WTC11 (cell line): ENCODE measurements at regions not wholly inside any gene's neighbourhood (a gene's known extent, or its start where the extent isn't known, plus 50 kb on each side); places are given as distances from the start of the nearest gene placed in this dataset.

Source experiments
- ATAC-seq: fragments of 200-7000 bp; cut with Tn5 transposase; 2 replicates; pipeline ENCODE4 v1.10.0; 2021; ENCODE audit warnings: mild to moderate bottlenecking, moderate library complexity
- CTCF ChIA-PET: fragments of 300-600 bp; sonication (Branson Sonifier 250); formaldehyde crosslinking; loops from one replicate; lab custom pipeline; 2021; ENCODE audit warnings: antibody characterized with exemption; lab: Charles Lee
- POLR2A ChIA-PET: fragments of 350-600 bp; sonication (Branson Sonifier 250); formaldehyde crosslinking; loops from one replicate; lab custom pipeline; 2021; ENCODE audit warnings: antibody characterized with exemption; lab: Charles Lee
- DNase-seq: peaks from one replicate; pipeline ENCODE4 v3.0.0; 2021; ENCODE audit warnings: low spot score
- H3K27ac Mint-ChIP-seq: 2 replicates; pipeline ENCODE4 v1.8.0; 2021; ENCODE audit warnings: mixed read lengths
- H3K27me3 Mint-ChIP-seq: 2 replicates; pipeline ENCODE4 v1.8.0; 2021; ENCODE audit warnings: low read depth, mild to moderate bottlenecking, moderate library complexity, mixed read lengths
- H3K36me3 Mint-ChIP-seq: 2 replicates; pipeline ENCODE4 v1.8.0; 2021; ENCODE audit warnings: mixed read lengths
- H3K4me1 Mint-ChIP-seq: 2 replicates; pipeline ENCODE4 v1.8.0; 2022; ENCODE audit warnings: mixed read lengths
- H3K4me3 Mint-ChIP-seq: 2 replicates; pipeline ENCODE4 v1.8.0; 2021; ENCODE audit warnings: mild to moderate bottlenecking, moderate library complexity, mixed read lengths
- H3K9me3 Mint-ChIP-seq: 2 replicates; pipeline ENCODE4 v1.8.0; 2021; ENCODE audit warnings: mixed read lengths
- ATF1 ChIP-seq: sonication (generic); formaldehyde crosslinking; IDR thresholded peaks from 2 replicates; pipeline ENCODE4 v1.8.1; 2023; ENCODE audit warnings: mild to moderate bottlenecking, moderate library complexity, missing genetic modification reagents
- CREM ChIP-seq: sonication (generic); formaldehyde crosslinking; IDR thresholded peaks from 2 replicates; pipeline ENCODE4 v1.8.1; 2022; ENCODE audit warnings: mild to moderate bottlenecking, missing genetic modification reagents, moderate library complexity
- ELF4 ChIP-seq: sonication (generic); formaldehyde crosslinking; IDR thresholded peaks from 2 replicates; pipeline ENCODE4 v1.8.1; 2022; ENCODE audit warnings: low read depth, mild to moderate bottlenecking, moderate library complexity, missing genetic modification reagents
- GRHL2 ChIP-seq: fragments of 250-450 bp; sonication (Bioruptor Pico); IDR thresholded peaks from 2 replicates; pipeline ENCODE4 v1.8.0; 2022; ENCODE audit warnings: mild to moderate bottlenecking, moderate library complexity; ENCODE audit not compliant: insufficient replicate concordance, severe bottlenecking
- GTF2I ChIP-seq: fragments of 250-450 bp; sonication (Bioruptor Pico); conservative IDR thresholded peaks from 2 replicates; pipeline ENCODE4 v1.4.0; 2021; ENCODE audit warnings: mild to moderate bottlenecking
- MXD4 ChIP-seq: fragments of 250-450 bp; sonication (Bioruptor Pico); IDR thresholded peaks from 2 replicates; pipeline ENCODE4 v1.8.0; 2021; ENCODE audit warnings: mild to moderate bottlenecking, moderate library complexity, borderline replicate concordance
- MYBL2 ChIP-seq: sonication (generic); formaldehyde crosslinking; IDR thresholded peaks from 2 replicates; pipeline ENCODE4 v1.8.1; 2023; ENCODE audit warnings: mild to moderate bottlenecking, moderate library complexity, missing genetic modification reagents
- NFATC4 ChIP-seq: fragments of 250-450 bp; sonication (Bioruptor Pico); IDR thresholded peaks from 2 replicates; pipeline ENCODE4 v1.9.0; 2021; ENCODE audit warnings: mild to moderate bottlenecking
- TCF7 ChIP-seq: sonication (generic); formaldehyde crosslinking; IDR thresholded peaks from 2 replicates; pipeline ENCODE4 v1.8.0; 2022; ENCODE audit warnings: mild to moderate bottlenecking, low read depth, missing genetic modification reagents, moderate library complexity
- ZNF219 ChIP-seq: sonication (generic); formaldehyde crosslinking; IDR thresholded peaks from 2 replicates; pipeline ENCODE4 v1.8.0; 2023; ENCODE audit warnings: missing genetic modification reagents, mild to moderate bottlenecking, borderline replicate concordance
- TF ChIP-seq, protein P1 (sequence below): sonication (generic); formaldehyde crosslinking; IDR thresholded peaks from 2 replicates; pipeline ENCODE4 v1.8.1; 2023; ENCODE audit warnings: mild to moderate bottlenecking, missing genetic modification reagents, moderate library complexity
- TF ChIP-seq, protein P2 (sequence below): fragments of 250-450 bp; sonication (Bioruptor Pico); IDR thresholded peaks from 2 replicates; pipeline ENCODE4 v1.9.0; 2021; ENCODE audit warnings: moderate library complexity, mild to moderate bottlenecking, inconsistent platforms, borderline replicate concordance
- TF ChIP-seq, protein P3 (sequence below): fragments of 250-450 bp; sonication (Bioruptor Pico); IDR thresholded peaks from 2 replicates; pipeline ENCODE4 v2.1.2; 2022; ENCODE audit warnings: mild to moderate bottlenecking, moderate library complexity
- TF ChIP-seq, protein P4 (sequence below): sonication (generic); formaldehyde crosslinking; IDR thresholded peaks from 2 replicates; pipeline ENCODE4 v1.8.1; 2023; ENCODE audit warnings: mild to moderate bottlenecking, missing genetic modification reagents
- TF ChIP-seq, protein P5 (sequence below): sonication (generic); formaldehyde crosslinking; IDR thresholded peaks from 2 replicates; pipeline ENCODE4 v1.8.1; 2023; ENCODE audit warnings: mild to moderate bottlenecking, missing genetic modification reagents, borderline replicate concordance

DNA sequence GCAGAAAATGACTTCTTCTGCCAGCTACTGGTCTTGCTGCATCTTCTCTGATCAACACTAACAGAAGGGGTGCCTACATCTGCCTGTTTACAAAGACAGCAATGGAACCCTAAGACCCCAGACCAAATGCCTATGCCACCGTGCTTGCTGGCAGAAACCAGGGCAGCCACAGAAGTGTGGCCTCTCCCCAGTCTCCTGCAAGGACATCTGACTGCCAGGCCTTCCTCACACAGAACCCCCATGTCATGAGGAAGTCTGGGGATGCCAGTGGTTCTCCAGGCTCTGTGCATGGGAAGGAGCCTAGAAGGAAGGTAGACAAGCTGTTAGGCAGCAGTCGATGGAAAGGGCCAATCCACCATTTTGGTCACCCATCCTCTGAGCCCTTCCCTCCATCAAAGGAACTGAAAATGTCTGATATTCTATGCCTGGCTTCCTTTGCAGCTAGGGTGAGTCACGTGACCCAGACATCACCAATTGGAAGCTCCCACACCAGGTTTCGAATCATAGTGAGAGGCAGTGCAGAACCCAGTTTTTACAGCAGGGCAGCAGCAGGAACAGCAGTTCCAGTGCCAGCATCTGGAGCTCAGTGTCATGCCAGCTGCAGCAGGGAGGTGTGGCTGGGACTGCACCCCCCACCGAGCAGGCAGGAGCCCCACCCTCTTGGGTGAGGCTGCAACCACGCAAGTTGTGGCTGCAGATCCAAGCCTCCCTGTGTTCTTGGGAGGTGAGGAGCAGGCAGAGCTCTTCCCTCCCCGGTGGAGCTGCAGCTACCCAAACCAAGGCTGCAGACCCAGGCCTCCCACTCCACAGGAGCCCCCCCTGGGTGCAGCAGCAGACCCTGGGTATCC lies 123.4 kb downstream of the OLFM1 start:
- Mint-ChIP-seq H3K4me1 (no peaks in the 10 kb centered on the region), H3K4me3 (no peak overlapping the region), H3K9me3 (peaks cover 16% of the 10 kb centered on the region), H3K36me3 (peaks cover 2% of the 10 kb centered on the region; the same call in 1 of the 2 replicates), H3K27me3 (no peaks in the 10 kb centered on the region), H3K27ac (no peak overlapping the region)
- ChIA-PET CTCF (no interaction called here), POLR2A (no interaction called here)
- TF ChIP-seq, protein P1, sequence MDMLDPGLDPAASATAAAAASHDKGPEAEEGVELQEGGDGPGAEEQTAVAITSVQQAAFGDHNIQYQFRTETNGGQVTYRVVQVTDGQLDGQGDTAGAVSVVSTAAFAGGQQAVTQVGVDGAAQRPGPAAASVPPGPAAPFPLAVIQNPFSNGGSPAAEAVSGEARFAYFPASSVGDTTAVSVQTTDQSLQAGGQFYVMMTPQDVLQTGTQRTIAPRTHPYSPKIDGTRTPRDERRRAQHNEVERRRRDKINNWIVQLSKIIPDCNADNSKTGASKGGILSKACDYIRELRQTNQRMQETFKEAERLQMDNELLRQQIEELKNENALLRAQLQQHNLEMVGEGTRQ (CRISPR knock-in tag): peak; percentile 30; the same call in 1 of the 2 replicates
- TF ChIP-seq ATF1 (CRISPR knock-in tag): no peak
- DNase-seq (no peak), ATAC-seq (no peak)

DNA sequence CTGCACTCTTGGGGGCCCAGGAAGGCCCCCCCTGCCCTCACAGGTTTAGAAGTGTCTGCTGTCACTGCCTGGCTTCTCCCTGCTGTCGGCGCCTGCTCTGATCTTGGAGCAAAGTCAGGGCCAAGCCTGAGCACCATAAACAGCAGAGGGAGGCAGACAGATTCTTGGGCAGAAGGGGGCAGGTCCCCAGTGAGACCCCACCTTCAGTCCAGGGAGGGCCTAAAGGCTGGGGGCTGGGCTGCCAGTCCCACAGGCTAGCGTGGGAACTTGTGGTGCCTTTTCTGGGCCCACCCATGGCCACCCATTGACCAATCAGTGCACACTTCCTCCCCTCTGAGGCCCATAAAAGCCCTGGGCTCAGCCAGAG lies 124.0 kb downstream of the OLFM1 start:
- Mint-ChIP-seq H3K36me3 (peaks cover 2% of the 10 kb centered on the region; the same call in 1 of the 2 replicates), H3K4me3 (no peak overlapping the region), H3K27ac (no peak overlapping the region), H3K4me1 (peaks cover 1% of the 10 kb centered on the region), H3K27me3 (no peaks in the 10 kb centered on the region), H3K9me3 (peaks cover 16% of the 10 kb centered on the region)
- ATAC-seq (no peak), DNase-seq (no peak)
- TF ChIP-seq TCF7 (no peak), MXD4 (CRISPR knock-in tag) (no peak), MYBL2 (CRISPR knock-in tag) (no peak), NFATC4 (CRISPR knock-in tag) (no peak), ELF4 (CRISPR knock-in tag) (no peak), GTF2I (no peak), CREM (CRISPR knock-in tag) (no peak), ZNF219 (CRISPR knock-in tag) (no peak), GRHL2 (CRISPR knock-in tag) (no peak)
- TF ChIP-seq, protein P2, sequence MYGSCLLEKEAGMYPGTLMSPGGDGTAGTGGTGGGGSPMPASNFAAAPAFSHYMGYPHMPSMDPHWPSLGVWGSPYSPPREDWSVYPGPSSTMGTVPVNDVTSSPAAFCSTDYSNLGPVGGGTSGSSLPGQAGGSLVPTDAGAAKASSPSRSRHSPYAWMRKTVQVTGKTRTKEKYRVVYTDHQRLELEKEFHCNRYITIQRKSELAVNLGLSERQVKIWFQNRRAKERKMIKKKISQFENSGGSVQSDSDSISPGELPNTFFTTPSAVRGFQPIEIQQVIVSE (CRISPR knock-in tag): no peak
- TF ChIP-seq, protein P3, sequence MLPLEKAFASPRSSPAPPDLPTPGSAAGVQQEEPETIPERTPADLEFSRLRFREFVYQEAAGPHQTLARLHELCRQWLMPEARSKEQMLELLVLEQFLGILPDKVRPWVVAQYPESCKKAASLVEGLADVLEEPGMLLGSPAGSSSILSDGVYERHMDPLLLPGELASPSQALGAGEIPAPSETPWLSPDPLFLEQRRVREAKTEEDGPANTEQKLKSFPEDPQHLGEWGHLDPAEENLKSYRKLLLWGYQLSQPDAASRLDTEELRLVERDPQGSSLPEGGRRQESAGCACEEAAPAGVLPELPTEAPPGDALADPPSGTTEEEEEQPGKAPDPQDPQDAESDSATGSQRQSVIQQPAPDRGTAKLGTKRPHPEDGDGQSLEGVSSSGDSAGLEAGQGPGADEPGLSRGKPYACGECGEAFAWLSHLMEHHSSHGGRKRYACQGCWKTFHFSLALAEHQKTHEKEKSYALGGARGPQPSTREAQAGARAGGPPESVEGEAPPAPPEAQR (CRISPR knock-in tag): no peak
- TF ChIP-seq, protein P4, sequence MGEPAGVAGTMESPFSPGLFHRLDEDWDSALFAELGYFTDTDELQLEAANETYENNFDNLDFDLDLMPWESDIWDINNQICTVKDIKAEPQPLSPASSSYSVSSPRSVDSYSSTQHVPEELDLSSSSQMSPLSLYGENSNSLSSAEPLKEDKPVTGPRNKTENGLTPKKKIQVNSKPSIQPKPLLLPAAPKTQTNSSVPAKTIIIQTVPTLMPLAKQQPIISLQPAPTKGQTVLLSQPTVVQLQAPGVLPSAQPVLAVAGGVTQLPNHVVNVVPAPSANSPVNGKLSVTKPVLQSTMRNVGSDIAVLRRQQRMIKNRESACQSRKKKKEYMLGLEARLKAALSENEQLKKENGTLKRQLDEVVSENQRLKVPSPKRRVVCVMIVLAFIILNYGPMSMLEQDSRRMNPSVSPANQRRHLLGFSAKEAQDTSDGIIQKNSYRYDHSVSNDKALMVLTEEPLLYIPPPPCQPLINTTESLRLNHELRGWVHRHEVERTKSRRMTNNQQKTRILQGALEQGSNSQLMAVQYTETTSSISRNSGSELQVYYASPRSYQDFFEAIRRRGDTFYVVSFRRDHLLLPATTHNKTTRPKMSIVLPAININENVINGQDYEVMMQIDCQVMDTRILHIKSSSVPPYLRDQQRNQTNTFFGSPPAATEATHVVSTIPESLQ (CRISPR knock-in tag): no peak
- TF ChIP-seq, protein P5, sequence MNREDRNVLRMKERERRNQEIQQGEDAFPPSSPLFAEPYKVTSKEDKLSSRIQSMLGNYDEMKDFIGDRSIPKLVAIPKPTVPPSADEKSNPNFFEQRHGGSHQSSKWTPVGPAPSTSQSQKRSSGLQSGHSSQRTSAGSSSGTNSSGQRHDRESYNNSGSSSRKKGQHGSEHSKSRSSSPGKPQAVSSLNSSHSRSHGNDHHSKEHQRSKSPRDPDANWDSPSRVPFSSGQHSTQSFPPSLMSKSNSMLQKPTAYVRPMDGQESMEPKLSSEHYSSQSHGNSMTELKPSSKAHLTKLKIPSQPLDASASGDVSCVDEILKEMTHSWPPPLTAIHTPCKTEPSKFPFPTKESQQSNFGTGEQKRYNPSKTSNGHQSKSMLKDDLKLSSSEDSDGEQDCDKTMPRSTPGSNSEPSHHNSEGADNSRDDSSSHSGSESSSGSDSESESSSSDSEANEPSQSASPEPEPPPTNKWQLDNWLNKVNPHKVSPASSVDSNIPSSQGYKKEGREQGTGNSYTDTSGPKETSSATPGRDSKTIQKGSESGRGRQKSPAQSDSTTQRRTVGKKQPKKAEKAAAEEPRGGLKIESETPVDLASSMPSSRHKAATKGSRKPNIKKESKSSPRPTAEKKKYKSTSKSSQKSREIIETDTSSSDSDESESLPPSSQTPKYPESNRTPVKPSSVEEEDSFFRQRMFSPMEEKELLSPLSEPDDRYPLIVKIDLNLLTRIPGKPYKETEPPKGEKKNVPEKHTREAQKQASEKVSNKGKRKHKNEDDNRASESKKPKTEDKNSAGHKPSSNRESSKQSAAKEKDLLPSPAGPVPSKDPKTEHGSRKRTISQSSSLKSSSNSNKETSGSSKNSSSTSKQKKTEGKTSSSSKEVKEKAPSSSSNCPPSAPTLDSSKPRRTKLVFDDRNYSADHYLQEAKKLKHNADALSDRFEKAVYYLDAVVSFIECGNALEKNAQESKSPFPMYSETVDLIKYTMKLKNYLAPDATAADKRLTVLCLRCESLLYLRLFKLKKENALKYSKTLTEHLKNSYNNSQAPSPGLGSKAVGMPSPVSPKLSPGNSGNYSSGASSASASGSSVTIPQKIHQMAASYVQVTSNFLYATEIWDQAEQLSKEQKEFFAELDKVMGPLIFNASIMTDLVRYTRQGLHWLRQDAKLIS (CRISPR knock-in tag): no peak
- ChIA-PET POLR2A (no interaction called here), CTCF (interaction anchor here (1.5 kb wide), 1 partner anchor 10 kb away, joined by 3 read pairs; no protein-coding TSS in a partner anchor)
